ENCODE measurements at regions not wholly inside any gene's neighbourhood (a gene's known extent, or its start where the extent isn't known, plus 50 kb on each side); places are given as distances from the start of the nearest gene placed in this dataset.

GRCh38 chr3:66751842-66752241 is 246.3 kb upstream of the KBTBD8 start:
- no peak overlapping the region for H3K4me3 ChIP-seq
- no peak for DNase-seq (ENCODE audit: low spot score)
- H3K27ac ChIP-seq: no peak overlapping the region
- TF ChIP-seq CTCF (IDR thresholded peaks at IDR 0.05): no peak

GRCh38 chr3:66753670-66754069 is 244.4 kb upstream of the KBTBD8 start:
- no peak for DNase-seq (ENCODE audit: low spot score)

GRCh38 chr3:66754613-66755012 is 243.5 kb upstream of the KBTBD8 start:
- TF ChIP-seq CTCF (IDR thresholded peaks at IDR 0.05): no peak
- H3K27ac ChIP-seq: no peak overlapping the region
- no peak overlapping the region for H3K4me3 ChIP-seq
- DNase-seq (ENCODE audit: low spot score): no peak

More at GRCh38 chr3:66753670-66754069, 244.4 kb upstream of the KBTBD8 start:
- Histone ChIP-seq H3K4me3 (no peak overlapping the region), H3K27ac (no peak overlapping the region)
- no peak for TF ChIP-seq CTCF (IDR thresholded peaks at IDR 0.05)

- TF ChIP-seq CTCF (IDR thresholded peaks at IDR 0.05): no peak
- H3K27ac ChIP-seq: no peak overlapping the region
- no peak for DNase-seq (ENCODE audit: low spot score)
- H3K4me3 ChIP-seq: no peak overlapping the region
These were observed 242.2 kb upstream of the KBTBD8 start for GRCh38 chr3:66755924-66756323.

GRCh38 chr3:66756468-66757036 is 241.6 kb upstream of the KBTBD8 start:
- no peak overlapping the region for H3K27ac ChIP-seq
- no peak for TF ChIP-seq CTCF (IDR thresholded peaks at IDR 0.05)
- no peak for DNase-seq (ENCODE audit: low spot score)
- no peak overlapping the region for H3K4me3 ChIP-seq

- no peak overlapping the region for H3K27ac ChIP-seq
- no peak for TF ChIP-seq CTCF (IDR thresholded peaks at IDR 0.05)
- no peak for DNase-seq (ENCODE audit: low spot score)
- H3K4me3 ChIP-seq: no peak overlapping the region
These were observed 236.9 kb upstream of the KBTBD8 start for GRCh38 chr3:66761093-66761780.
